Trophoblast cell (in vitro differentiated cells and primary cell): ENCODE measurements at regions not wholly inside any gene's neighbourhood (a gene's known extent, or its start where the extent isn't known, plus 50 kb on each side); places are given as distances from the start of the nearest gene placed in this dataset.

Source experiments
- DNase-seq, 2 donors: peaks; one replicate each; pipeline ENCODE4 v3.0.0-alpha.2; 2016
- H2AFZ ChIP-seq: 2 replicates; pipeline ENCODE4 v1.6.1; 2013; ENCODE audit warnings: low read length, moderate library complexity, mild to moderate bottlenecking; ENCODE audit not compliant: insufficient read depth, poor library complexity
- H2AK5ac ChIP-seq: 2 replicates; pipeline ENCODE4 v1.6.1; 2013; ENCODE audit warnings: mild to moderate bottlenecking, low read length
- H2BK120ac ChIP-seq: 2 replicates; pipeline ENCODE4 v1.6.1; 2013; ENCODE audit warnings: low read length, mild to moderate bottlenecking, moderate library complexity; ENCODE audit not compliant: insufficient read depth, poor library complexity
- H2BK12ac ChIP-seq: 2 replicates; pipeline ENCODE4 v1.6.1; 2013; ENCODE audit warnings: mild to moderate bottlenecking, low read length, moderate library complexity
- H2BK5ac ChIP-seq: 2 replicates; pipeline ENCODE4 v1.6.1; 2013; ENCODE audit warnings: low read length, low read depth, moderate library complexity, mild to moderate bottlenecking; ENCODE audit not compliant: poor library complexity
- H3K14ac ChIP-seq: 2 replicates; pipeline ENCODE4 v1.6.1; 2013; ENCODE audit warnings: mild to moderate bottlenecking, low read length
- H3K18ac ChIP-seq: 2 replicates; pipeline ENCODE4 v1.6.1; 2013; ENCODE audit warnings: mild to moderate bottlenecking, low read length
- H3K23ac ChIP-seq: 2 replicates; pipeline ENCODE4 v1.6.1; 2013; ENCODE audit warnings: low read length
- H3K27ac ChIP-seq: 2 replicates; pipeline ENCODE4 v1.5.1; 2013; ENCODE audit warnings: low read depth, mild to moderate bottlenecking, inconsistent platforms, low read length, moderate library complexity
- H3K27me3 ChIP-seq: 2 replicates; pipeline ENCODE4 v1.6.1; 2013; ENCODE audit warnings: inconsistent platforms, mild to moderate bottlenecking, low read length, moderate library complexity; ENCODE audit not compliant: insufficient read depth
- H3K36me3 ChIP-seq, 2 experiments: 1 replicate in 1 of 2; 2 replicates in 1 of 2; pipeline ENCODE4 v1.6.1; 2013; ENCODE audit warnings: low read length in 2 of 2, mild to moderate bottlenecking in 2 of 2, moderate library complexity in 1 of 2; ENCODE audit not compliant: insufficient read depth in 2 of 2, control insufficient read depth in 1 of 2
- H3K4ac ChIP-seq: 2 replicates; pipeline ENCODE4 v1.6.1; 2013; ENCODE audit warnings: low read depth, mild to moderate bottlenecking, low read length, moderate library complexity
- H3K4me1 ChIP-seq, 2 experiments: 1 replicate in 1 of 2; 2 replicates in 1 of 2; pipeline ENCODE4 v1.6.1; 2013; ENCODE audit warnings: low read length in 2 of 2, mild to moderate bottlenecking in 2 of 2, moderate library complexity in 1 of 2; ENCODE audit not compliant: insufficient read depth in 2 of 2, control insufficient read depth in 1 of 2
- H3K4me2 ChIP-seq: 2 replicates; pipeline ENCODE4 v1.6.1; 2013; ENCODE audit warnings: inconsistent platforms, mild to moderate bottlenecking, low read length, moderate library complexity
- H3K4me3 ChIP-seq: 2 replicates; pipeline ENCODE4 v1.5.1; 2013; ENCODE audit warnings: mild to moderate bottlenecking, low read depth, low read length, inconsistent platforms
- H3K79me1 ChIP-seq: one replicate; pipeline ENCODE4 v1.6.1; 2013; ENCODE audit warnings: low read length
- H3K79me2 ChIP-seq: 2 replicates; pipeline ENCODE4 v1.6.1; 2013; ENCODE audit warnings: low read length, mild to moderate bottlenecking; ENCODE audit not compliant: control insufficient read depth, insufficient read depth, poor library complexity
- H3K9ac ChIP-seq: 2 replicates; pipeline ENCODE4 v1.6.1; 2013; ENCODE audit warnings: mild to moderate bottlenecking, low read length
- H3K9me3 ChIP-seq: 2 replicates; pipeline ENCODE4 v1.6.1; 2013; ENCODE audit warnings: low read depth, mild to moderate bottlenecking, control low read depth, inconsistent platforms, low read length; ENCODE audit not compliant: insufficient read depth
- H4K12ac ChIP-seq: 2 replicates; pipeline ENCODE4 v1.6.1; 2013; ENCODE audit warnings: low read depth, mild to moderate bottlenecking, low read length, moderate library complexity
- H4K8ac ChIP-seq: 2 replicates; pipeline ENCODE4 v1.6.1; 2013; ENCODE audit warnings: low read depth, mild to moderate bottlenecking, low read length, moderate library complexity
- H4K91ac ChIP-seq: one replicate; pipeline ENCODE4 v1.6.1; 2013; ENCODE audit warnings: low read depth, mild to moderate bottlenecking, low read length, moderate library complexity
- WGBS: extraction: QIAGEN DNeasy Blood & Tissue Kit; methylation state at CpG from one replicate; pipeline ENCODE4 v1.1.7; 2013; ENCODE audit warnings: missing lambda C conversion rate; ENCODE audit not compliant: insufficient read length, insufficient coverage; ENCODE audit errors: extremely low coverage; 5-methylcytosine and 5-hydroxymethylcytosine counted together

- DNase-seq: no peak
- no peak overlapping the region for H3K23ac ChIP-seq
- no peaks in the 10 kb centered on the region for H3K79me2 ChIP-seq
- no peak overlapping the region for H3K18ac ChIP-seq
- H3K36me3 ChIP-seq: no peaks in the 10 kb centered on the region
- no peak overlapping the region for H4K12ac ChIP-seq
- no peak overlapping the region for H3K27ac ChIP-seq
- H2BK5ac ChIP-seq: no peak overlapping the region
- H3K4me2 ChIP-seq: no peak overlapping the region
- no peak overlapping the region for H2BK120ac ChIP-seq
- H2AK5ac ChIP-seq: no peak overlapping the region
- no peak overlapping the region for H3K9ac ChIP-seq
- H2BK12ac ChIP-seq: no peak overlapping the region
- 100% methylated on average over 1 of the region's 3 CpGs for WGBS
- H3K79me1 ChIP-seq: no peaks in the 10 kb centered on the region
- no peak overlapping the region for H2AFZ ChIP-seq
- H3K4me3 ChIP-seq: no peak overlapping the region
- H4K91ac ChIP-seq: no peak overlapping the region
- H3K14ac ChIP-seq: no peak overlapping the region
- no peak overlapping the region for H3K4ac ChIP-seq
- H3K9me3 ChIP-seq: no peaks in the 10 kb centered on the region
- H3K4me1 ChIP-seq: no peaks in the 10 kb centered on the region
- H4K8ac ChIP-seq: no peak overlapping the region
- no peaks in the 10 kb centered on the region for H3K27me3 ChIP-seq
Observed at GRCh38 chr6:23091795-23092194, 522.4 kb downstream of the HDGFL1 start.

GRCh38 chr6:23096876-23097275, 527.5 kb downstream of the HDGFL1 start:
- no peak overlapping the region for H3K14ac ChIP-seq
- H3K4ac ChIP-seq: no peak overlapping the region
- H3K9me3 ChIP-seq: no peaks in the 10 kb centered on the region
- H3K4me2 ChIP-seq: no peak overlapping the region
- no peaks in the 10 kb centered on the region for H3K79me2 ChIP-seq
- H2BK5ac ChIP-seq: no peak overlapping the region
- no peak overlapping the region for H3K23ac ChIP-seq
- no peak overlapping the region for H3K9ac ChIP-seq
- H4K8ac ChIP-seq: no peak overlapping the region
- H4K12ac ChIP-seq: no peak overlapping the region
- no peaks in the 10 kb centered on the region for H3K36me3 ChIP-seq
- no peaks in the 10 kb centered on the region for H3K79me1 ChIP-seq
- no peak overlapping the region for H3K18ac ChIP-seq
- no peak overlapping the region for H3K27ac ChIP-seq
- no peaks in the 10 kb centered on the region for H3K4me1 ChIP-seq
- H2AK5ac ChIP-seq: no peak overlapping the region
- DNase-seq: no peak
- no CpG with 5 or more reads among the region's 1 CpG for WGBS
- H4K91ac ChIP-seq: no peak overlapping the region
- no peak overlapping the region for H2BK120ac ChIP-seq
- no peak overlapping the region for H2AFZ ChIP-seq
- H2BK12ac ChIP-seq: no peak overlapping the region
- H3K4me3 ChIP-seq: no peak overlapping the region
- no peaks in the 10 kb centered on the region for H3K27me3 ChIP-seq

- no peak overlapping the region for H2BK5ac ChIP-seq
- H3K4me2 ChIP-seq: no peak overlapping the region
- H2BK12ac ChIP-seq: no peak overlapping the region
- H3K18ac ChIP-seq: no peak overlapping the region
- DNase-seq: no peak
- no peak overlapping the region for H3K23ac ChIP-seq
- no peaks in the 10 kb centered on the region for H3K9me3 ChIP-seq
- no peaks in the 10 kb centered on the region for H3K79me2 ChIP-seq
- H2AFZ ChIP-seq: no peak overlapping the region
- H2AK5ac ChIP-seq: no peak overlapping the region
- no CpG with 5 or more reads among the region's 2 CpGs for WGBS
- H3K4me1 ChIP-seq: no peaks in the 10 kb centered on the region
- H4K91ac ChIP-seq: no peak overlapping the region
- H4K12ac ChIP-seq: no peak overlapping the region
- no peak overlapping the region for H2BK120ac ChIP-seq
- H3K79me1 ChIP-seq: no peaks in the 10 kb centered on the region
- no peak overlapping the region for H3K4me3 ChIP-seq
- no peak overlapping the region for H4K8ac ChIP-seq
- H3K36me3 ChIP-seq: no peaks in the 10 kb centered on the region
- H3K27ac ChIP-seq: no peak overlapping the region
- H3K14ac ChIP-seq: no peak overlapping the region
- H3K9ac ChIP-seq: no peak overlapping the region
- H3K27me3 ChIP-seq: no peaks in the 10 kb centered on the region
- no peak overlapping the region for H3K4ac ChIP-seq
Observed at GRCh38 chr6:23097566-23097965, 528.2 kb downstream of the HDGFL1 start.

GRCh38 chr6:23106951-23107350, 537.6 kb downstream of the HDGFL1 start:
- Histone ChIP-seq H2BK5ac (no peak overlapping the region), H3K4ac (no peak overlapping the region), H4K8ac (no peak overlapping the region), H3K9me3 (no peaks in the 10 kb centered on the region), H4K91ac (no peak overlapping the region), H3K14ac (no peak overlapping the region), H2AFZ (no peak overlapping the region), H3K27me3 (no peaks in the 10 kb centered on the region), H3K4me2 (no peak overlapping the region), H3K18ac (no peak overlapping the region), H2AK5ac (no peak overlapping the region), H3K27ac (no peak overlapping the region), H2BK12ac (no peak overlapping the region), H3K79me1 (no peaks in the 10 kb centered on the region), H3K79me2 (no peaks in the 10 kb centered on the region), H3K23ac (no peak overlapping the region), H2BK120ac (no peak overlapping the region), H3K4me3 (no peak overlapping the region), H3K9ac (no peak overlapping the region), H4K12ac (no peak overlapping the region), H3K4me1 (no peaks in the 10 kb centered on the region), H3K36me3 (no peaks in the 10 kb centered on the region)
- no peak for DNase-seq
- no CpG with 5 or more reads among the region's 2 CpGs for WGBS
